GM12878 (cell line): ENCODE measurements at regions not wholly inside any gene's neighbourhood (a gene's known extent, or its start where the extent isn't known, plus 50 kb on each side); places are given as distances from the start of the nearest gene placed in this dataset.

Source experiments
- ATAC-seq: fragments of 200-7000 bp; cut with Tn5 transposase; 3 replicates; pipeline ENCODE4 v1.9.1; 2020; ENCODE audit warnings: mild to moderate bottlenecking, moderate library complexity
- BruUV-seq: library from RNA; stranded (reverse); fragments of 400-500 nt; replicated peaks from 2 replicates; lab custom pipeline; 2021; lab: Mats Ljungman, UMichigan
- CTCF ChIA-PET: fragments of 300-600 bp; sonication (Branson Sonifier 250); formaldehyde crosslinking; extraction: SDS; loops from one replicate; lab custom pipeline; 2021; ENCODE audit warnings: inconsistent platforms; lab: Yijun Ruan, JAX
- POLR2A ChIA-PET: fragments of 350-600 bp; formaldehyde crosslinking; extraction: SDS; loops from one replicate; lab custom pipeline; 2021; ENCODE audit warnings: inconsistent platforms; lab: Charles Lee
- RAD21 ChIA-PET: fragments of 300-600 bp; sonication (Branson Sonifier 250); formaldehyde crosslinking; loops from one replicate; lab custom pipeline; 2023; ENCODE audit warnings: antibody characterized with exemption; ENCODE audit not compliant: unreplicated experiment; lab: Charles Lee
- SMC1A ChIA-PET: fragments of 300-600 bp; sonication (Branson Sonifier 250); formaldehyde crosslinking; loops from one replicate; lab custom pipeline; 2023; ENCODE audit not compliant: unreplicated experiment, uncharacterized antibody; lab: Charles Lee
- DNase-seq: peaks from one replicate; pipeline ENCODE4 v3.0.0-alpha.2; 2011; ENCODE audit warnings: low read depth, low spot score
- FAIRE-seq: peaks from 3 replicates; lab custom pipeline; 2011; peaks lifted over from hg19 to GRCh38; lab: Jason Lieb, UNC
- H2AFZ ChIP-seq: 2 replicates; pipeline ENCODE4 v1.6.0; 2011; ENCODE audit warnings: low read depth, low read length, control low read depth; ENCODE audit not compliant: control insufficient read depth
- H3K27ac ChIP-seq: 2 replicates; pipeline ENCODE4 v1.5.1; 2011; ENCODE audit warnings: control low read depth; ENCODE audit not compliant: control insufficient read depth, insufficient read depth
- H3K27me3 ChIP-seq, 2 experiments: replicated peaks in 1 of 2; 2 replicates each; pipeline versions ENCODE4 v1.6.0 to v1.6.1; 2011; ENCODE audit warnings: low read length in 1 of 2; ENCODE audit not compliant: control insufficient read depth in 2 of 2, insufficient read depth in 2 of 2
- H3K36me3 ChIP-seq, 2 experiments: 2 replicates each; pipeline ENCODE4 v1.5.1; 2011; ENCODE audit warnings: low read length in 1 of 2; ENCODE audit not compliant: control insufficient read depth in 2 of 2, insufficient read depth in 2 of 2
- H3K4me1 ChIP-seq: 2 replicates; pipeline ENCODE4 v1.6.1; 2011; ENCODE audit warnings: mild to moderate bottlenecking, low read length, moderate library complexity, mixed read lengths; ENCODE audit not compliant: control insufficient read depth, insufficient read depth
- H3K4me2 ChIP-seq: 2 replicates; pipeline ENCODE4 v1.6.0; 2011; ENCODE audit warnings: control low read depth; ENCODE audit not compliant: control insufficient read depth, insufficient read depth
- H3K4me3 ChIP-seq: fragments of 200-600 bp; sonication (generic); 2 replicates; pipeline ENCODE4 v1.5.1; 2016
- H3K79me2 ChIP-seq: 2 replicates; pipeline ENCODE4 v1.6.0; 2011; ENCODE audit warnings: low read length; ENCODE audit not compliant: control insufficient read depth, insufficient read depth
- H3K9ac ChIP-seq: 2 replicates; pipeline ENCODE4 v1.8.0; 2011; ENCODE audit warnings: low read length, control low read depth, mixed read lengths; ENCODE audit not compliant: control insufficient read depth, insufficient read depth
- H3K9me3 ChIP-seq: replicated peaks from 3 replicates; pipeline ENCODE4 v1.5.1; 2011; ENCODE audit warnings: mild to moderate bottlenecking, low read length; ENCODE audit not compliant: control insufficient read depth, insufficient read depth
- H4K20me1 ChIP-seq: 2 replicates; pipeline ENCODE4 v1.6.0; 2011; ENCODE audit not compliant: control insufficient read depth, insufficient read depth
- BMI1 ChIP-seq: fragments of 450-650 bp; IDR thresholded peaks from 2 replicates; pipeline ENCODE4 v1.6.1; 2016; ENCODE audit warnings: mild to moderate bottlenecking, moderate library complexity, borderline replicate concordance
- LARP7 ChIP-seq: fragments of 450-650 bp; IDR thresholded peaks from 2 replicates; pipeline ENCODE4 v1.6.1; 2017; ENCODE audit warnings: mild to moderate bottlenecking
- NFIC ChIP-seq: IDR thresholded peaks from 2 replicates; pipeline ENCODE4 v1.6.1; 2012; ENCODE audit warnings: low read depth, mild to moderate bottlenecking, inconsistent platforms, low read length, moderate library complexity
- NFXL1 ChIP-seq: fragments of 450-650 bp; IDR thresholded peaks from 2 replicates; pipeline ENCODE4 v1.6.1; 2017; ENCODE audit warnings: antibody characterized with exemption, mild to moderate bottlenecking, borderline replicate concordance
- NR2C1 ChIP-seq: fragments of 450-650 bp; IDR thresholded peaks from 2 replicates; pipeline ENCODE4 v1.6.1; 2017; ENCODE audit warnings: antibody characterized with exemption, mild to moderate bottlenecking, moderate library complexity
- POLR2A ChIP-seq: IDR thresholded peaks from 2 replicates; pipeline ENCODE4 v1.6.1; 2011; ENCODE audit warnings: low read depth, mild to moderate bottlenecking, low read length
- ZBTB11 ChIP-seq: fragments of 450-650 bp; formaldehyde crosslinking; IDR thresholded peaks from 2 replicates; pipeline ENCODE4 v1.5.0; 2022; ENCODE audit warnings: mild to moderate bottlenecking, missing genetic modification characterization
- WGBS: methylation state at CpG from one replicate; pipeline ENCODE4 v1.1.6; 2016; ENCODE audit warnings: low lambda C conversion rate; ENCODE audit not compliant: insufficient replicate concordance, insufficient coverage; ENCODE audit errors: missing lambda C conversion rate; 5-methylcytosine and 5-hydroxymethylcytosine counted together
- in situ Hi-C: fragments of 300-500 bp; cut with MboI; formaldehyde crosslinking; loops from 9 replicates; pipeline ENCODE4 v1.14.3; 2018; ENCODE audit warnings: mixed read lengths
- intact Hi-C: fragments of 100-400 bp; cut with micrococcal nuclease; formaldehyde crosslinking; loops from one replicate; pipeline ENCODE4 v1.14.2; 2022; ENCODE audit not compliant: unreplicated experiment
- TF ChIP-seq, protein P1 (sequence below): fragments of 450-650 bp; IDR thresholded peaks from 2 replicates; pipeline ENCODE4 v1.6.1; 2017; ENCODE audit warnings: low read depth, mild to moderate bottlenecking, moderate library complexity
- TF ChIP-seq, protein P2 (sequence below): IDR thresholded peaks from 2 replicates; pipeline ENCODE4 v1.6.1; 2011; ENCODE audit warnings: low read depth, mild to moderate bottlenecking, low read length, moderate library complexity, borderline replicate concordance; ENCODE audit errors: extremely low read depth
- TF ChIP-seq, protein P3 (sequence below): fragments of 450-650 bp; IDR thresholded peaks from 2 replicates; pipeline ENCODE4 v1.6.1; 2017; ENCODE audit warnings: mild to moderate bottlenecking, low read depth, inconsistent platforms; ENCODE audit not compliant: poor library complexity, severe bottlenecking

DNA sequence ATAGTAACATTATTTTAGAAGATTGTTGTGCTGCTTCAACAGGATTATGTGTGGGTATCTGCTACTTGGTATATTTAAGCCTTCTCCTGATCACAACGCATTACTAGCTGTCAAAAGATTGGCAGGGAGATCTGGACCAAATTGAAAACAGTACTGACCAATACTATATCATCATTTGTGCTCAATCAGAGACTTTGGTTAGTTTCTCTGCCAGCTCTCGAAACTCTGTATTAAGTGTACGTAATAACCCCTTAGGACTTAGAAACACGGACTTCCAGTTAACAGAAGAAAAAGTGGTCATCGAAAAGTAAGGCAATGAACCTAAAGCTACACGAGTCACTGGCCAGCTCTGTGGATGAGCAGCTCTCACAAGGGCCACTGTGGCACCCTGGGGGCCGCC lies 146.0 kb downstream of the EVX1 start (continued):
- no peak for TF ChIP-seq ZBTB11 (CRISPR knock-in tag)
- TF ChIP-seq, protein P1, sequence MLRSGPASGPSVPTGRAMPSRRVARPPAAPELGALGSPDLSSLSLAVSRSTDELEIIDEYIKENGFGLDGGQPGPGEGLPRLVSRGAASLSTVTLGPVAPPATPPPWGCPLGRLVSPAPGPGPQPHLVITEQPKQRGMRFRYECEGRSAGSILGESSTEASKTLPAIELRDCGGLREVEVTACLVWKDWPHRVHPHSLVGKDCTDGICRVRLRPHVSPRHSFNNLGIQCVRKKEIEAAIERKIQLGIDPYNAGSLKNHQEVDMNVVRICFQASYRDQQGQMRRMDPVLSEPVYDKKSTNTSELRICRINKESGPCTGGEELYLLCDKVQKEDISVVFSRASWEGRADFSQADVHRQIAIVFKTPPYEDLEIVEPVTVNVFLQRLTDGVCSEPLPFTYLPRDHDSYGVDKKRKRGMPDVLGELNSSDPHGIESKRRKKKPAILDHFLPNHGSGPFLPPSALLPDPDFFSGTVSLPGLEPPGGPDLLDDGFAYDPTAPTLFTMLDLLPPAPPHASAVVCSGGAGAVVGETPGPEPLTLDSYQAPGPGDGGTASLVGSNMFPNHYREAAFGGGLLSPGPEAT, result no peak
- no peak for TF ChIP-seq POLR2A

- Histone ChIP-seq H3K9ac (no peak overlapping the region), H3K27me3 (no peaks in the 10 kb centered on the region; a peak in 1 of 4 replicates), H4K20me1 (no peaks in the 10 kb centered on the region), H3K4me3 (no peak overlapping the region), H3K4me1 (no peaks in the 10 kb centered on the region), H2AFZ (no peak overlapping the region), H3K79me2 (no peaks in the 10 kb centered on the region), H3K4me2 (no peak overlapping the region), H3K9me3 (no peaks in the 10 kb centered on the region), H3K27ac (no peak overlapping the region), H3K36me3 (no peaks in the 10 kb centered on the region)
- WGBS, result 32% methylated on average over 3 of the region's 3 CpGs
- BruUV-seq, result no TSS peak
- ChIA-PET CTCF (interaction anchor here (0.7 kb wide), 1 partner anchor 531 kb away, joined by 3 read pairs; no protein-coding TSS in a partner anchor), RAD21 (no interaction called here), SMC1A (no interaction called here), POLR2A (no interaction called here)
- FAIRE-seq (no peak), DNase-seq (no peak), ATAC-seq (no peak)
- in situ Hi-C loops (no loop called here), intact Hi-C loops (no loop called here)
- no peak for TF ChIP-seq NFXL1
- TF ChIP-seq, protein P2, sequence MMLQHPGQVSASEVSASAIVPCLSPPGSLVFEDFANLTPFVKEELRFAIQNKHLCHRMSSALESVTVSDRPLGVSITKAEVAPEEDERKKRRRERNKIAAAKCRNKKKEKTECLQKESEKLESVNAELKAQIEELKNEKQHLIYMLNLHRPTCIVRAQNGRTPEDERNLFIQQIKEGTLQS, result no peak
- TF ChIP-seq NFIC, result no peak
- TF ChIP-seq, protein P3, sequence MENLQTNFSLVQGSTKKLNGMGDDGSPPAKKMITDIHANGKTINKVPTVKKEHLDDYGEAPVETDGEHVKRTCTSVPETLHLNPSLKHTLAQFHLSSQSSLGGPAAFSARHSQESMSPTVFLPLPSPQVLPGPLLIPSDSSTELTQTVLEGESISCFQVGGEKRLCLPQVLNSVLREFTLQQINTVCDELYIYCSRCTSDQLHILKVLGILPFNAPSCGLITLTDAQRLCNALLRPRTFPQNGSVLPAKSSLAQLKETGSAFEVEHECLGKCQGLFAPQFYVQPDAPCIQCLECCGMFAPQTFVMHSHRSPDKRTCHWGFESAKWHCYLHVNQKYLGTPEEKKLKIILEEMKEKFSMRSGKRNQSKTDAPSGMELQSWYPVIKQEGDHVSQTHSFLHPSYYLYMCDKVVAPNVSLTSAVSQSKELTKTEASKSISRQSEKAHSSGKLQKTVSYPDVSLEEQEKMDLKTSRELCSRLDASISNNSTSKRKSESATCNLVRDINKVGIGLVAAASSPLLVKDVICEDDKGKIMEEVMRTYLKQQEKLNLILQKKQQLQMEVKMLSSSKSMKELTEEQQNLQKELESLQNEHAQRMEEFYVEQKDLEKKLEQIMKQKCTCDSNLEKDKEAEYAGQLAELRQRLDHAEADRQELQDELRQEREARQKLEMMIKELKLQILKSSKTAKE, result no peak
- TF ChIP-seq LARP7, result no peak
- TF ChIP-seq NR2C1, result no peak
- TF ChIP-seq BMI1, result no peak
Measured at GRCh38 chr7:27389496-27389895, 146.9 kb downstream of the EVX1 start.
